ENCODE measurements at regions not wholly inside any gene's neighbourhood (a gene's known extent, or its start where the extent isn't known, plus 50 kb on each side); places are given as distances from the start of the nearest gene placed in this dataset.
A peak's percentile ranks its signal among the peaks of the same experiment; 100 is the strongest.

- Histone ChIP-seq H3F3A (replicated peaks; ENCODE audit: insufficient read depth) (no peaks in the 10 kb centered on the region), H3K4me3 (ENCODE audit: low read depth in 2 of 2, low read length in 1 of 2) (no peak overlapping the region), H3K9me2 (no peaks in the 10 kb centered on the region), H3K9me3 (no peaks in the 10 kb centered on the region), H3K4me2 (no peak overlapping the region), H3K27me3 (ENCODE audit: insufficient read depth) (no peaks in the 10 kb centered on the region), H4K20me1 (ENCODE audit: insufficient read depth) (no peaks in the 10 kb centered on the region), H3K9ac (no peak overlapping the region), H3K79me2 (ENCODE audit: insufficient read depth) (no peaks in the 10 kb centered on the region), H3K27ac (ENCODE audit: low read depth in 2 of 2, low read length in 1 of 2) (peak overlapping the region in 1 of 2 experiments; percentile 82; a peak in 1 of 4 replicates), H2AFZ (ENCODE audit: low read depth) (no peak overlapping the region), H3K4me1 (ENCODE audit: control insufficient read depth in 1 of 2, insufficient read depth in 2 of 2, low read depth in 1 of 2, low read length in 1 of 2) (no peaks in the 10 kb centered on the region; a peak in 2 of 4 replicates), H3K36me3 (replicated peaks in 1 of 2; ENCODE audit: control insufficient read depth in 1 of 2, insufficient read depth in 2 of 2, low read length in 1 of 2) (no peaks in the 10 kb centered on the region)
- WGBS (ENCODE audit: low lambda C conversion rate), result 82% methylated on average over 3 of the region's 3 CpGs
- TF ChIP-seq GATA2 (CRISPR knock-in tag; IDR thresholded peaks at IDR 0.05) (no peak), MEF2A (IDR thresholded peaks at IDR 0.05; ENCODE audit: borderline replicate concordance, low read depth) (no peak), IRF3 (IDR thresholded peaks at IDR 0.05; ENCODE audit: low read depth, low read length) (no peak), PBX3 (IDR thresholded peaks at IDR 0.05) (no peak), ZBTB33 (IDR thresholded peaks at IDR 0.05; ENCODE audit: borderline replicate concordance, low read depth) (no peak), GABPA (IDR thresholded peaks at IDR 0.05; ENCODE audit: low read depth) (no peak), EZH2phosphoT487 (IDR thresholded peaks at IDR 0.05; ENCODE audit: borderline replicate concordance, low read depth) (no peak), MXI1 (IDR thresholded peaks at IDR 0.05; ENCODE audit: low read depth, low read length) (no peak), TCF12 (IDR thresholded peaks at IDR 0.05) (no peak), ELF1 (IDR thresholded peaks at IDR 0.05) (no peak), JUND (IDR thresholded peaks at IDR 0.05) (no peak), FOSL2 (IDR thresholded peaks at IDR 0.05; ENCODE audit: borderline replicate concordance, low read depth) (no peak), TAF1 (IDR thresholded peaks at IDR 0.05; ENCODE audit: borderline replicate concordance, low read depth, low read length) (no peak)
- ChIA-PET CTCF (interaction anchor here (0.5 to 0.9 kb wide), 2 partner anchors 19 to 1318 kb away, joined by 3 read pairs; no protein-coding TSS in a partner anchor), POLR2A (no interaction called here)
- no peak for DNase-seq
Measured at GRCh38 chrX:134712272-134712671, 54.0 kb upstream of the PLAC1 start.

Measured in SK-N-SH (cell line).